GM19239 (cell line): ENCODE measurements at regions not wholly inside any gene's neighbourhood (a gene's known extent, or its start where the extent isn't known, plus 50 kb on each side); places are given as distances from the start of the nearest gene placed in this dataset.
"Not testable (repeated sequence)": the region's sequence is repeated elsewhere in the genome, so short reads cannot be mapped to it uniquely, and the experiment has no call there.

Source experiments
- DNase-seq: peaks from one replicate; pipeline ENCODE4 v3.0.0; 2011; ENCODE audit warnings: low spot score; ENCODE audit not compliant: insufficient read length
- FAIRE-seq: peaks from 2 replicates; lab custom pipeline; 2011; peaks lifted over from hg19 to GRCh38; lab: Jason Lieb, UNC

GRCh38 chr13:42373048-42373812, 101.3 kb downstream of the AKAP11 start:
- FAIRE-seq (no peak), DNase-seq (no peak)

GRCh38 chr13:42375663-42376062, 103.7 kb downstream of the AKAP11 start:
- DNase-seq (no peak), FAIRE-seq (no peak)

- FAIRE-seq (peak; percentile 100), DNase-seq (peak; percentile 42)
Observed at GRCh38 chr13:42377640-42378382, 105.9 kb downstream of the AKAP11 start.

GRCh38 chr13:42378383-42378780, 106.4 kb downstream of the AKAP11 start:
- no peak for DNase-seq

GRCh38 chr13:42379241-42379640, 107.3 kb downstream of the AKAP11 start:
- DNase-seq (no peak), FAIRE-seq (no peak)

More at GRCh38 chr13:42378383-42378780, 106.4 kb downstream of the AKAP11 start:
- no peak for FAIRE-seq

GRCh38 chr13:42380420-42381164, 108.6 kb downstream of the AKAP11 start:
- peak; percentile 99 for FAIRE-seq

GRCh38 chr13:42381165-42381425, 109.1 kb downstream of the AKAP11 start:
- DNase-seq (no peak), FAIRE-seq (no peak)

More at GRCh38 chr13:42380420-42381164, 108.6 kb downstream of the AKAP11 start:
- DNase-seq = no peak

- not testable (repeated sequence) for FAIRE-seq, DNase-seq
Observed at GRCh38 chr13:42381426-42381825, 109.5 kb downstream of the AKAP11 start.

- peak; percentile 49 for FAIRE-seq
- DNase-seq = no peak
Observed at GRCh38 chr13:42383025-42383424, 111.1 kb downstream of the AKAP11 start.

- FAIRE-seq (peak; percentile 61), DNase-seq (no peak)
Observed at GRCh38 chr13:42384265-42384664, 112.3 kb downstream of the AKAP11 start.

GRCh38 chr13:42388326-42388725, 116.4 kb downstream of the AKAP11 start:
- peak; percentile 64 for FAIRE-seq
- no peak for DNase-seq

GRCh38 chr13:42389041-42389440, 117.1 kb downstream of the AKAP11 start:
- DNase-seq (no peak), FAIRE-seq (peak; percentile 42)

- FAIRE-seq = no peak
- no peak for DNase-seq
Observed at GRCh38 chr13:42392180-42392579, 120.2 kb downstream of the AKAP11 start.

- no peak for DNase-seq
- peak; percentile 97 for FAIRE-seq
Observed at GRCh38 chr13:42392716-42393572, 121.0 kb downstream of the AKAP11 start.

- FAIRE-seq = peak; percentile 86
Observed at GRCh38 chr13:42393573-42394360, 121.8 kb downstream of the AKAP11 start.

GRCh38 chr13:42394361-42394708, 122.4 kb downstream of the AKAP11 start:
- no peak for DNase-seq
- no peak for FAIRE-seq

More at GRCh38 chr13:42393573-42394360, 121.8 kb downstream of the AKAP11 start:
- no peak for DNase-seq

- DNase-seq = no peak
- FAIRE-seq = peak; percentile 78
Observed at GRCh38 chr13:42394711-42395085, 122.7 kb downstream of the AKAP11 start.

- no peak for DNase-seq
- peak; percentile 77 for FAIRE-seq
Observed at GRCh38 chr13:42395086-42395821, 123.3 kb downstream of the AKAP11 start.

- no peak for DNase-seq
Observed at GRCh38 chr13:42396501-42396900, 124.5 kb downstream of the AKAP11 start.

More at GRCh38 chr13:42396501-42396900, 124.5 kb downstream of the AKAP11 start:
- no peak for FAIRE-seq
